Neural cell (in vitro differentiated cells): ENCODE measurements at regions not wholly inside any gene's neighbourhood (a gene's known extent, or its start where the extent isn't known, plus 50 kb on each side); places are given as distances from the start of the nearest gene placed in this dataset.

Experiments
- CTCF ChIP-seq: fragments of 450-650 bp; IDR thresholded peaks from 2 replicates; pipeline ENCODE4 v1.5.1; 2014; ENCODE audit warnings: antibody characterized with exemption, mild to moderate bottlenecking, moderate library complexity; ENCODE audit not compliant: poor library complexity, severe bottlenecking
- EZH2 ChIP-seq: fragments of 200-600, 300-800 bp; shearing (Covaris generic), sonication (generic); IDR thresholded peaks from 2 replicates; pipeline ENCODE4 v1.6.1; 2014; ENCODE audit warnings: antibody characterized with exemption, low read length, borderline replicate concordance, mild to moderate bottlenecking; ENCODE audit not compliant: insufficient read depth, poor library complexity, severe bottlenecking
- POLR2AphosphoS5 ChIP-seq: IDR thresholded peaks from 2 replicates; pipeline ENCODE4 v1.6.1; 2012
- RAD21 ChIP-seq: fragments of 450-650 bp; conservative IDR thresholded peaks from 2 replicates; pipeline ENCODE4 v1.6.1; 2014; ENCODE audit warnings: antibody characterized with exemption, mild to moderate bottlenecking, moderate library complexity
- SMC3 ChIP-seq: fragments of 450-650 bp; conservative IDR thresholded peaks from 2 replicates; pipeline ENCODE4 v1.6.1; 2014; ENCODE audit warnings: antibody characterized with exemption, mild to moderate bottlenecking, moderate library complexity; ENCODE audit not compliant: poor library complexity
- TAF1 ChIP-seq: IDR thresholded peaks from 2 replicates; pipeline ENCODE4 v1.6.1; 2012; ENCODE audit warnings: low read depth
- TF ChIP-seq, protein P1 (sequence below): IDR thresholded peaks from 2 replicates; pipeline ENCODE4 v1.6.1; 2012; ENCODE audit warnings: borderline replicate concordance

DNA sequence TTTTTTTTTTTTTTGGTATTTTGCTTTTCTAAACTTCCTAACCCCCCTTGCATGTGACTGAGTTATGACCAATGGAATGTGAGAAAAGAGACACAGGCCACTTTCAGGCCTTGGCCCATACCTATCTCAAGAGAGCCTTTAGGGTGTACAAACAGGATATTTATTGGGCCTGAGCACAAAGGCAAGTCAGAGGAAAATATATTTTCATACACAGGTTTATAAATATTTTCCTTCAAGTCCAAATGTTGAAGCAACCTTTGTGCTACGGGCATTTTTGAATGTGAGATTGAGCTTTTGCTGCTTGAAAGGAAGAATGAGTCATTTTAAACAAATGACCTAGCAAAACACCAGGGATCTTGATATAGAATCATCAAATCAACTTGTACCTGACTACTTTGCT, 228.6 kb upstream of the E2F7 start:
- TF ChIP-seq CTCF (no peak), EZH2 (no peak), SMC3 (no peak), POLR2AphosphoS5 (no peak), TAF1 (no peak), RAD21 (no peak)
- TF ChIP-seq, protein P1, sequence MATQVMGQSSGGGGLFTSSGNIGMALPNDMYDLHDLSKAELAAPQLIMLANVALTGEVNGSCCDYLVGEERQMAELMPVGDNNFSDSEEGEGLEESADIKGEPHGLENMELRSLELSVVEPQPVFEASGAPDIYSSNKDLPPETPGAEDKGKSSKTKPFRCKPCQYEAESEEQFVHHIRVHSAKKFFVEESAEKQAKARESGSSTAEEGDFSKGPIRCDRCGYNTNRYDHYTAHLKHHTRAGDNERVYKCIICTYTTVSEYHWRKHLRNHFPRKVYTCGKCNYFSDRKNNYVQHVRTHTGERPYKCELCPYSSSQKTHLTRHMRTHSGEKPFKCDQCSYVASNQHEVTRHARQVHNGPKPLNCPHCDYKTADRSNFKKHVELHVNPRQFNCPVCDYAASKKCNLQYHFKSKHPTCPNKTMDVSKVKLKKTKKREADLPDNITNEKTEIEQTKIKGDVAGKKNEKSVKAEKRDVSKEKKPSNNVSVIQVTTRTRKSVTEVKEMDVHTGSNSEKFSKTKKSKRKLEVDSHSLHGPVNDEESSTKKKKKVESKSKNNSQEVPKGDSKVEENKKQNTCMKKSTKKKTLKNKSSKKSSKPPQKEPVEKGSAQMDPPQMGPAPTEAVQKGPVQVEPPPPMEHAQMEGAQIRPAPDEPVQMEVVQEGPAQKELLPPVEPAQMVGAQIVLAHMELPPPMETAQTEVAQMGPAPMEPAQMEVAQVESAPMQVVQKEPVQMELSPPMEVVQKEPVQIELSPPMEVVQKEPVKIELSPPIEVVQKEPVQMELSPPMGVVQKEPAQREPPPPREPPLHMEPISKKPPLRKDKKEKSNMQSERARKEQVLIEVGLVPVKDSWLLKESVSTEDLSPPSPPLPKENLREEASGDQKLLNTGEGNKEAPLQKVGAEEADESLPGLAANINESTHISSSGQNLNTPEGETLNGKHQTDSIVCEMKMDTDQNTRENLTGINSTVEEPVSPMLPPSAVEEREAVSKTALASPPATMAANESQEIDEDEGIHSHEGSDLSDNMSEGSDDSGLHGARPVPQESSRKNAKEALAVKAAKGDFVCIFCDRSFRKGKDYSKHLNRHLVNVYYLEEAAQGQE = no peak
